Posterior cingulate gyrus (tissue), 11 donors: ENCODE measurements at regions not wholly inside any gene's neighbourhood (a gene's known extent, or its start where the extent isn't known, plus 50 kb on each side); places are given as distances from the start of the nearest gene placed in this dataset.
"Not testable (repeated sequence)": the region's sequence is repeated elsewhere in the genome, so short reads cannot be mapped to it uniquely, and the experiment has no call there.

Experiments used
- DNase-seq, 10 donors: peaks; one replicate each; pipeline versions ENCODE4 v3.0.0 to v3.0.0-alpha.2; 2020 to 2021; ENCODE audit warnings: mixed read lengths in 3 of 10
- intact Hi-C: fragments of 100-400 bp; cut with DNase I; formaldehyde crosslinking; loops from one replicate; pipeline ENCODE4 v1.15.1; 2023

- intact Hi-C loops = no loop called here
- DNase-seq = peak; percentile 85 to 99 (median 92)
These were observed 79.7 kb upstream of the CHD2 start for GRCh38 chr15:92820236-92821021.

DNA sequence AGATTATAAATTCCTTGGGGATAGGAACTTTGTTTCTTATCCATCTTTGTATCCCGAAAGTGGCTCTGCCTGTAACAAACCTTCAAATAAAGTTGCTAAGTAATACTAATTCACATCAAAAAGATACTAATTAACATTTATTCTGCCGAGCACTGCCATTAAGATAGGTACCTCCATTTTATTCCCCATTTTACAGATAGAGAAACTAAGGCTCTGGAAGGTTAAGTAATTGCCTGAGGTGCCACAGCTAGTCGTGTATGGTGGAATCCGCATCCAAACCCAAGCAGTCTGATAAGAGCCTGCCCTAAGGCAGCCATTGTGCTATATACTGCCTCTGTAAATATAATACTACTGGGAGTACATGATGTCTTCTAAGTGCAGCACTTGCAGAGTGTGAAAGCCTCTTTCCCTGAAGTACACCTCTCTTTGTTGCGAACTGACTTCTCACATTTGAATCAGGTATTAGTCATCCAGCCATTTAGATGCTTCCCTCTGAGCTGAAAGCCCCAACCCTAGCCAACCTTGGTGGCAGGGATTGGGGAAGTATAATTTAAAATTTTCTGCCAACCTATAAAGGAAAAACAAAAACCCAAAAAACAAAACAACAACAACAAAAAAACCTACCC is 78.5 kb upstream of the CHD2 start:
- intact Hi-C loops = no loop called here
- DNase-seq = peak in 2 of 10 donors; percentile 0 to 46

DNA sequence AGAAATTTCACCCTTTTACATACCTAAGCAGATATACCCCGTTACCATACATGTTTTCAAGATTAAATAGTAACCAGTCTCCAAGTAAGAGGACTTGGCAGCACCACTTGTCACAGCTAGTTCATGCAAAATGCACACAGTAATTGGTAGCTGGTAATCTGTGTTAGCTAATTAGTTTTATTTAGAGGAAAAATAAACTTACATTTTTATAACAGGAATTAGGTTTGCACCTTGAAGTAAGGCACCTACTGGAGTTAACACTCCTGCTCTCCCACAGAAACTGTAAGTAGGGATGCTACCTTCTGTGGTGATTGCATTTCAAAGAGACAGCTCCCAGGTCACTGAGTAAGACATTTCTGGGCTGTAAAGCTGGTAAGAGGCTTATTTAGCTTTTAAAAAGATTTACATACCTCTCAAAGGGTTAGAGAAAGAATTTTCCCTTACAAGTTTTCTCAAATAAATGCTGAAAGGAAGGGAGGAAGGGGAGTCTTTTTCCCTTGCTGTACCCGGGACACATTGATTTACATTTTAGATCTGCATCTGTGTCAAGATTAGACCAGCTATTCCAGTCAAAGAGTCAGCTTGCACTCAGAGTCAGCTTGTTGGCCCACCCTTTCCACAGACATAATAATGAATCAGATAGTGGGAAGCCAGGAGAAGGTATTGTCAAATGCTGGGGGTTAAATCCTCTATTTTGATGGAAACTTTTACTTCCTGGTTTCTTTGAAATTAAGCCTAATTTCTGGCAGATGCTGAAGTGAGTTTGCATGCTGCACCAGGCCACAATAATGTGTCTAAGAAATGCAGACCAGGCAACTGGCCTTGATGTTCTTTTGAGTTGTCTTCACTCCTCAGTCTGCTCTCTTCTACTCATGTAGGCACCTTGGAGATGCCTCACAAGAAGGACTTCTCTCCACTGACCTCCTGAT is 77.6 kb upstream of the CHD2 start:
- intact Hi-C loops = no loop called here
- DNase-seq = peak in 1 of 10 donors; percentile 8

GRCh38 chr15:92825985-92826384 is 74.1 kb upstream of the CHD2 start:
- intact Hi-C loops = no loop called here
- DNase-seq = no peak

DNA sequence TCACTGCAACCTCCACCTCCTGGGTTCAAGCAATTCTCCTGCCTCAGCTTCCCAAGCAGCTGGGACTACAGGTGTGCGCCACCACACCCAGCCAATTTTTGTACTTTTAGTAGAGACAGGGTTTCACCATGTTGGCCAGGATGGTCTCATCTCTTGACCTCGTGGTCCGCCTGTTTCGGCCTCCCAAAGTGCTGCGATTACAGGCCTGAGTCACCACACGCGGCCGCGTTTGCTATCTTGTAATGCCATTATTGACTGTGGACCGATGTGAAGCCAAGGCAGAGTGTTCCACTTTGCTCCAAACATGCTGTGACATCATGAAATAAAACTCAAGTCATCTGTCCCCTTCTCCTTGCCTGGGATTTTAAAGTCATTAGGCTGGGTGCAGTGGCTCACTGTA is 72.1 kb upstream of the CHD2 start:
- DNase-seq = peak in 1 of 10 donors; percentile 59
- intact Hi-C loops = not testable (repeated sequence)

DNA sequence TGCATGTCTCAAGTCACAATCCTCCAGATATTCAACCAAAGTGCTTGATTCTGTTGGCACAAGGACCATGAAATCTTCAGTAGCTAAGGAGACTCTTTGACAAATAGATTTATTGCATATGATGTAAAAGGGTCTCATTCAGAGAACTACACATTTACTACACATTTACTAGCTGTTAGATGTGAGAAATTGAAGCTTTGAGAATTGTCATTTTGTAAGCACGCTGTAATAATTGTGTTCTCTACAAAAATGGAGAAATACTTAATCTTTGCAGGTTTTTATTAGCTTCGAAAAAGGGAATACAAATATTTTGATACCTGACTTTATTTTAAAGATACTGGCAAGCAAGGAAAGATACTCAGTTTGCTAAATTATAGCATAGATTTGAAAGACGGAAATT is 70.2 kb upstream of the CHD2 start:
- no peak for DNase-seq
- intact Hi-C loops = loop anchor here (2.0 kb wide), 1 partner anchor 53 kb away; no protein-coding TSS in a partner anchor

DNA sequence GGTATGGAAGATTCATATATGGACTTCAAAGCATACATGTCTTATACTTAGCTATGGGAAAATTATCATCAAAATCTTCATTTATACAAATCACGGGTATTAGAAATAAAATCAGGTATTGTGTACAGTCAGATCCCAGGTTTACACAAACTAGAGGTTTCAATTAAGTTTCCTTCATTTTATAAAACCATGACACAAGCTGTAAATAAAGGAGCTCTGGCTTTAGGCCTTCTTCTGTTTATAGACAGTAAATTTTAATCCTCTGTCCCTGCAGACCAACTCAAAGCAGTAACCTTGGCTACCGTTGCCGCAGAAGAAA is 68.8 kb upstream of the CHD2 start:
- intact Hi-C loops = loop anchor here (2.0 kb wide), 1 partner anchor 52 kb away; no protein-coding TSS in a partner anchor
- no peak for DNase-seq

DNA sequence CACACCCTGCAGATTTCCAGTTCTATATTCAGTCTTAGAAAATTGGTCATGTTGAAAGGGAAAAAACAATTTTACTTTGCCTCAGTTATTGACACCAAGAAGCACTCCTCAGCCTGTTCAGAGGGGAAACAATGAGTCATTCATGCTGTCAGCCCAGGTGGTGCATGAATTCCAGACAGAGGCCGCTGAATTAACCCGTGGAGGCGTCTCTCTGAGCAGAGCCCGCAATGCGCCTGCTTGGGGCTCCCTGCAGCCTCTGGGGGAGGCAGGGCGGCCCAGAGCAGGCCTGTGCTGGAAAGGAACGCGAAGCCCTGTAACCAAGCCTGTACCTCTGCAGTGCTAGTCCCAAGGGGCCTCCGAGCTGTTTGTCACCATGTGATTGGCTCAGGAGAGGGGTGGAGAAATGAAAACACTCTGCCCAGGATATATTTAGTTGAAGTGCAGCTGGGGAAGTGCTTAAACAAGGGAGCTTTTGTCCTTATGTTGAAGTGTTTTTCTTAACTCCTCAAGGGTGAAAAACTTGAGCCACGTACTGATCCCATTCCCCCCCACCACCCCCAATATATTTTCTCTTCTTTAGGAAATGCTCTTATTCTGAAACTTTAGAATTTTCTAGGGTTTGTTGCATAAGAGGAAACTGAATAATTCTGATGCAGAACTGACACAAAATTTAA is 68.3 kb upstream of the CHD2 start:
- intact Hi-C loops = loop anchor here (2.0 kb wide), 1 partner anchor 51 kb away; no protein-coding TSS in a partner anchor
- peak; percentile 75 to 98 (median 90) for DNase-seq

DNA sequence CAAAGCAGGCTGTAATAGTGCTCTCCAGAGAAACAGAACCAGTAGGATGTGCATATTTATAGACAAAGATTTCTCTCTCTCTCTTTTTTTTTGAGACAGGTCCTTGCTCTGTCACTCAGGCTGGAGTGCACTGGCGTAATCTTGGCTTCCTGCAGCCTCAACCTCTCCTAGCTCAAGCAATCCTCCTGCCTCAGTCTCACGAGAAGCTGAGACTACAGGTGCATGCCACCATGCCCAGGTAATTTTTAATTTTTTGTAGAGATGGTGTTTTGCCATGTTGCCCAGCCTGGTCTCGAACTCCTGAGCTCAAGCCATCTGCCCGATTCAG is 67.1 kb upstream of the CHD2 start:
- intact Hi-C loops = no loop called here
- DNase-seq = peak in 1 of 10 donors; percentile 31

- DNase-seq = peak in 1 of 10 donors; percentile 16
- intact Hi-C loops = no loop called here
These were observed 66.4 kb upstream of the CHD2 start for GRCh38 chr15:92833493-92834271.

DNA sequence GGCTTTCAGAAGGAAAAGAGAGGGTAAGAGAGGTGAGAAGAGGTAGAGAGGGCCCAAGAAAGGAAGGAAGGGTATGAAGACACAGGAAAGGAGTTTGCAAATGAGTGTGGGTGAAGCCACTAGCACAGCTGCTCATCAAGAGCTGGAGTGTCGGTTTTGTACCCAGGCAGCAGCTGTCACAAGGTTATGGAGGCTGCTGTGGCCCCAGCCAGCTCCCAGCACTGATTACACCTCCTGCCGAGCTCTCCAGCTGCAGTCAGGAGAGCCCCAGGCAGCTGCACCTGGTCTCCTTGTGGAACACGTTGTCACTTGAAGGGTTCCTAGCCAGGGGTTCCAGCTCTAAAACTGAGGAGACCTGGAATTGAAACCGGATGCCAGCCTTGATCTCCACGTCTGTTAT is 60.4 kb upstream of the CHD2 start:
- intact Hi-C loops = no loop called here
- DNase-seq = no peak

DNA sequence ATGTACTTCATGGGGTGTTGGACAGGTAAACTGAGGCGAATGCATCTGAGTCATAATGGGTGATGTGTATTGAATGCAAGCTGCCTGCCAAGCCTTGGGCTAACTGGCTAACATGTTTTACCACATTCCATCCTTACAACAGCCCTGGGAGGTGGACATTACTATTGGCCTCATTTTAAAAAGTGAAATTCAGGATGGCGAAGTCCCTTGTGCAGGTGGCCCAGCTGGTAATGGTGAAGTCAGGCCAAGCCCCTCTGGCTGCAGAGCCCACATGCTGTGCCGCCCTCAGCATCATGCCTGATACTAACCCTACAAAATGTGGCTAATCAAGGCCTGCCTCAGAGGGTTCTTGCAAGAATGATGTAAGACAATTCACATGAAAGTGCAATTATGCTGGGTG is 60.0 kb upstream of the CHD2 start:
- intact Hi-C loops = no loop called here
- no peak for DNase-seq

- DNase-seq = no peak
- intact Hi-C loops = no loop called here
These were observed 56.8 kb upstream of the CHD2 start for GRCh38 chr15:92843326-92843725.

DNA sequence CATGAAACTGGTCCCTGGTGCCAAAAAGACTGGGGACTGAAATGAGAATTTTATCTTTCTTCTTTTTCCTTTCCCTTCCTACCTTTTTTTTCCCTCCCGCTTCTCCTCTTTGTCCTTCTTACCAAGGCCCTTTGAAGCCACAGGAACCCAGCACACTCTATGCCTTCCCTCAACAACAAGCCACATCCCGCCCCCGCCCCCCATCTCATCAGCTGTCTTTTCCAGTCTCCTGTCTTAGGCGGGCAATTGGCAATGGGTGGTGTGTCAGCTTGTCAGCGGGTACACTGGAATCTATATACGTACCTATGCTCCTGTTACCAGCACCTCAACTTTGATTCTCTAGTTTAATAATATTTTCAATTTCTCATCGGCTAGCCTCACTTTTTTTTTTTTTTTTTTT is 56.3 kb upstream of the CHD2 start:
- intact Hi-C loops = no loop called here
- DNase-seq = no peak

DNA sequence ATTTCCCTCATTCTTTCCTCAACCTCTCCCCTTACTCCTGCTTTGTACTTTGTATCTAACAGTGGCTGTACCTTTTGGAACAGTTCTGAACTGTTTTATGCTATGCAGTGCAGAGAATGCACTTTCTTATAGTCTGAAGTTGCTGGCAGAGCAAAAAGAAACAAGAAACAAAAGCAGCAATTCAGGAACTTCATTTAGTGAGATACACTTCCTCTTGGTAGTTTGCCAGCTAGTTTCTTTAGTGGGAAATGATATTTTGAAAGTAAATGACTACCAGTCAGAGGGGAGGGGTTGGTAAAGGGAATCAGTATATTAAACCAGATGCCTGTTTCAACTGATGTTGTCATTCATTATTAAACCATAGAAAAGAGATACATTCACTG is 55.0 kb upstream of the CHD2 start:
- DNase-seq = no peak
- intact Hi-C loops = no loop called here

DNA sequence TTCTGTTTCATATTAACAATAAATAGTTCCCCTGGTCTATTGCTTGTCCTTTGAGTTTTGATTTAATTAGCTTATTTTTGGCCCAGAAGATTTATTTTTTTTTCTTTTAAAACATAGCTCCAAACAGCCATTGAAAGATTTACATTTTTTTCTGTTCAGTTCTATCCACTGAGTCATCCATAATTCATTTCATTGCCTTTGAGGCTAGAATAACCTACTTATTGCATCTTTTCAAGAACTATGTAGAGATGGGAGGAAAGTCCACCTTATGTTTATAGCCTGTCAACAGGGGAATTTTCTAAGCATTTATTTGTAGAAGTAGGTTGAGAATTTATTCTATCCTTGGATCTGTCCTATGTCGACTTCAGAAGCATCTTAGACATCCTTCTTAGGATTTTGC is 53.4 kb upstream of the CHD2 start:
- no peak for DNase-seq
- intact Hi-C loops = no loop called here

GRCh38 chr15:92847841-92848240 is 52.3 kb upstream of the CHD2 start:
- peak in 1 of 10 donors; percentile 16 for DNase-seq
- intact Hi-C loops = no loop called here

DNA sequence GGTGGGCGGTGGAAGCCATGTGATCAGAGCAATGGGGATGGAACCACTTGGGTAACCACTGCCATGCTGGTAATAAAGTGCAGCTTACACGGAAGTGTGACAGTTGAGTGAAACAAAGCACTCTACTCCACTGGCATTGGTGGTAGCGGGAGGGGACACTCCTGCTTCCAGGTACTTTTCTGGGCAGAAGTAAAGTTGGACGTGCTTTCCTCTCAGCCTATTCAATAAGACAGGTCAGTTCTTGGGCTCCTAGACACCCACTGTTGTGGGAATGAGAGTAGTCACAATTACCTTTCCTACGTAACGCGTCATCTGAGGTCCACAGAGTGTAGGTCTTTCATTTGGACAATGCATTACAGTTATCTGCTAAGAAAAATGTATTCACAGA is 51.7 kb upstream of the CHD2 start:
- DNase-seq = no peak

GRCh38 chr15:92848852-92849598 is 51.1 kb upstream of the CHD2 start:
- DNase-seq = no peak
- intact Hi-C loops = no loop called here

More for the DNA sequence above, 51.7 kb upstream of the CHD2 start:
- intact Hi-C loops = no loop called here
